ENCODE measurements at regions not wholly inside any gene's neighbourhood (a gene's known extent, or its start where the extent isn't known, plus 50 kb on each side); places are given as distances from the start of the nearest gene placed in this dataset.

- no peaks in the 10 kb centered on the region for H3K9me3 Mint-ChIP-seq (ENCODE audit: unreplicated experiment)
- H3K36me3 Mint-ChIP-seq (ENCODE audit: low read depth, unreplicated experiment), result no peaks in the 10 kb centered on the region
- H3K4me3 Mint-ChIP-seq (ENCODE audit: unreplicated experiment), result no peak overlapping the region
- TF ChIP-seq CTCF (IDR thresholded peaks at IDR 0.05; ENCODE audit: unreplicated experiment), result no peak
- H3K27ac Mint-ChIP-seq (ENCODE audit: unreplicated experiment), result no peak overlapping the region
- H3K27me3 Mint-ChIP-seq (ENCODE audit: unreplicated experiment), result no peaks in the 10 kb centered on the region
- H3K4me1 Mint-ChIP-seq (ENCODE audit: unreplicated experiment), result no peaks in the 10 kb centered on the region
- DNase-seq (ENCODE audit: low spot score), result no peak
These were observed 135.6 kb upstream of the RORB start for GRCh38 chr9:74361508-74361907.

GRCh38 chr9:74362423-74362822 is 134.7 kb upstream of the RORB start:
- no peak overlapping the region for H3K4me3 Mint-ChIP-seq (ENCODE audit: unreplicated experiment)
- H3K9me3 Mint-ChIP-seq (ENCODE audit: unreplicated experiment), result no peaks in the 10 kb centered on the region
- H3K27me3 Mint-ChIP-seq (ENCODE audit: unreplicated experiment), result no peaks in the 10 kb centered on the region

GRCh38 chr9:74366111-74366510 is 131.0 kb upstream of the RORB start:
- no peaks in the 10 kb centered on the region for H3K9me3 Mint-ChIP-seq (ENCODE audit: unreplicated experiment)
- H3K27ac Mint-ChIP-seq (ENCODE audit: unreplicated experiment), result no peak overlapping the region
- no peaks in the 10 kb centered on the region for H3K27me3 Mint-ChIP-seq (ENCODE audit: unreplicated experiment)
- no peak for DNase-seq (ENCODE audit: low spot score)
- no peaks in the 10 kb centered on the region for H3K4me1 Mint-ChIP-seq (ENCODE audit: unreplicated experiment)
- no peak for TF ChIP-seq CTCF (IDR thresholded peaks at IDR 0.05; ENCODE audit: unreplicated experiment)
- no peak overlapping the region for H3K4me3 Mint-ChIP-seq (ENCODE audit: unreplicated experiment)
- H3K36me3 Mint-ChIP-seq (ENCODE audit: low read depth, unreplicated experiment), result no peaks in the 10 kb centered on the region

More at GRCh38 chr9:74362423-74362822, 134.7 kb upstream of the RORB start:
- Mint-ChIP-seq H3K36me3 (ENCODE audit: low read depth, unreplicated experiment) (no peaks in the 10 kb centered on the region), H3K4me1 (ENCODE audit: unreplicated experiment) (no peaks in the 10 kb centered on the region), H3K27ac (ENCODE audit: unreplicated experiment) (no peak overlapping the region)
- no peak for TF ChIP-seq CTCF (IDR thresholded peaks at IDR 0.05; ENCODE audit: unreplicated experiment)
- no peak for DNase-seq (ENCODE audit: low spot score)

- H3K27ac Mint-ChIP-seq (ENCODE audit: unreplicated experiment), result no peak overlapping the region
- H3K27me3 Mint-ChIP-seq (ENCODE audit: unreplicated experiment), result no peaks in the 10 kb centered on the region
- H3K4me1 Mint-ChIP-seq (ENCODE audit: unreplicated experiment), result peaks cover 4% of the 10 kb centered on the region
- DNase-seq (ENCODE audit: low spot score), result no peak
- H3K4me3 Mint-ChIP-seq (ENCODE audit: unreplicated experiment), result no peak overlapping the region
- no peak for TF ChIP-seq CTCF (IDR thresholded peaks at IDR 0.05; ENCODE audit: unreplicated experiment)
- H3K36me3 Mint-ChIP-seq (ENCODE audit: low read depth, unreplicated experiment), result no peaks in the 10 kb centered on the region
- H3K9me3 Mint-ChIP-seq (ENCODE audit: unreplicated experiment), result no peaks in the 10 kb centered on the region
These were observed 127.3 kb upstream of the RORB start for GRCh38 chr9:74369844-74370243.

- no peaks in the 10 kb centered on the region for H3K9me3 Mint-ChIP-seq (ENCODE audit: unreplicated experiment)
- TF ChIP-seq CTCF (IDR thresholded peaks at IDR 0.05; ENCODE audit: unreplicated experiment), result no peak
- H3K36me3 Mint-ChIP-seq (ENCODE audit: low read depth, unreplicated experiment), result no peaks in the 10 kb centered on the region
- no peaks in the 10 kb centered on the region for H3K27me3 Mint-ChIP-seq (ENCODE audit: unreplicated experiment)
- no peak overlapping the region for H3K4me3 Mint-ChIP-seq (ENCODE audit: unreplicated experiment)
- H3K4me1 Mint-ChIP-seq (ENCODE audit: unreplicated experiment), result peaks cover 4% of the 10 kb centered on the region
- no peak for DNase-seq (ENCODE audit: low spot score)
- H3K27ac Mint-ChIP-seq (ENCODE audit: unreplicated experiment), result no peak overlapping the region
These were observed 123.8 kb upstream of the RORB start for GRCh38 chr9:74373348-74373747.
